Ovary (tissue), 7 donors: ENCODE measurements at regions not wholly inside any gene's neighbourhood (a gene's known extent, or its start where the extent isn't known, plus 50 kb on each side); places are given as distances from the start of the nearest gene placed in this dataset.

Source experiments
- DNase-seq, 5 donors: peaks; one replicate each; pipeline ENCODE4 v3.0.0-alpha.2; 2019 to 2020
- H3K27ac ChIP-seq, 2 donors: fragments of 200-600 bp; one replicate each; pipeline versions ENCODE4 v1.5.1 to v1.8.0; 2019 to 2022
- H3K27me3 ChIP-seq: fragments of 200-600 bp; one replicate; pipeline ENCODE4 v1.8.0; 2022
- H3K36me3 ChIP-seq: fragments of 200-600 bp; sonication (generic); one replicate; pipeline ENCODE4 v1.5.1; 2019
- H3K4me1 ChIP-seq: one replicate; pipeline ENCODE4 v1.8.1; 2013; ENCODE audit warnings: mild to moderate bottlenecking, moderate library complexity; ENCODE audit not compliant: insufficient read depth
- H3K4me3 ChIP-seq: fragments of 200-600 bp; sonication (generic); one replicate; pipeline ENCODE4 v1.5.1; 2017
- H3K9me3 ChIP-seq, 2 donors: fragments of 200-600 bp in 1 of 2; sonication (generic) in 1 of 2; one replicate each; pipeline versions ENCODE4 v1.5.1 to v1.8.1; 2013 to 2019; ENCODE audit warnings: mild to moderate bottlenecking in 1 of 2, moderate library complexity in 1 of 2
- EP300 ChIP-seq: sonication (generic); formaldehyde crosslinking; IDR thresholded peaks from one replicate; pipeline ENCODE4 v1.6.1; 2017; ENCODE audit warnings: antibody characterized with exemption
- POLR2A ChIP-seq: fragments of 450-650 bp; IDR thresholded peaks from one replicate; pipeline ENCODE4 v1.6.1; 2017; ENCODE audit warnings: antibody characterized with exemption, mild to moderate bottlenecking, moderate library complexity
- WGBS, 3 donors: extraction: QIAGEN DNeasy Blood & Tissue Kit in 1 of 3; methylation state at CpG; one replicate each; pipeline versions ENCODE4 v1.1.5 to v1.1.7; 2013 to 2017; 5-methylcytosine and 5-hydroxymethylcytosine counted together
- intact Hi-C, 4 donors: fragments of 100-400 bp; cut with DNase I; formaldehyde crosslinking; loops; one replicate each; pipeline versions ENCODE4 v1.11.0 to v1.15.1; 2022 to 2023
- TF ChIP-seq, protein P1 (sequence below), 3 donors: fragments of 450-650 bp in 2 of 3; fragments of 200-600 bp in 1 of 3; IDR thresholded peaks; one replicate each; pipeline versions ENCODE4 v1.5.1 to v1.8.0; 2016 to 2022; ENCODE audit warnings: antibody characterized with exemption in 3 of 3, mild to moderate bottlenecking in 1 of 3
- donor health status: DM: no; HTN: no; CAD: no; lungs with moderate emphysema.
- donor health status: DM: no; HTN: no; CAD: no.
- donor health status: Bipolar disorder and iron deficiency.
- donor health status: DM: no; HTN: no; CAD: no.
- donor health status: DM: yes; HTN: yes; CAD: no.

DNA sequence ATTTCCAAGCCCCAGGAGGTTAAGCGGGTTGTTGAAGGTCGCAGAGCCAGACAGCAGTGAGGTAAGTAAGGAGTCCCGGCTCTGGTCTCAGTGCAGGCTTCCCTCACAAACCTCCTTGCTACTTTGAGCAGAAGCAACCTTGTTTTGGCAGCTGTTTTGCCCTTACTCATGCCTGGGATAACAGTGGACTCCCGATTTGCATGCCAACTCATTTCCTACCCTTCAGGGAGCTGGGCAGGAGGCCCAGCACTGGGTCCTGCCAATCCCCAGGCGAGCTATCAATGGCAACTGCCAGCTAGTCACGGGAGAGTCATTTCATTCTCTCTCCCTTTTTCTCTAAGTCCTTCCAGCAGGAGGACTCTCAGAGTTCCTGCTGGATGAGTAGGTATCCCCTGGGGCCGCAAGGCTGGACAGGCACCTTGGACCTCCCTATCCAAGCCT, 72.0 kb upstream of the KSR1 start:
- no peak for DNase-seq
- Histone ChIP-seq H3K9me3 (no peaks in the 10 kb centered on the region), H3K27ac (no peak overlapping the region), H3K4me3 (no peak overlapping the region), H3K36me3 (no peaks in the 10 kb centered on the region), H3K27me3 (no peaks in the 10 kb centered on the region), H3K4me1 (peaks cover 7% of the 10 kb centered on the region)
- TF ChIP-seq EP300: no peak
- no peak for TF ChIP-seq POLR2A
- TF ChIP-seq, protein P1, sequence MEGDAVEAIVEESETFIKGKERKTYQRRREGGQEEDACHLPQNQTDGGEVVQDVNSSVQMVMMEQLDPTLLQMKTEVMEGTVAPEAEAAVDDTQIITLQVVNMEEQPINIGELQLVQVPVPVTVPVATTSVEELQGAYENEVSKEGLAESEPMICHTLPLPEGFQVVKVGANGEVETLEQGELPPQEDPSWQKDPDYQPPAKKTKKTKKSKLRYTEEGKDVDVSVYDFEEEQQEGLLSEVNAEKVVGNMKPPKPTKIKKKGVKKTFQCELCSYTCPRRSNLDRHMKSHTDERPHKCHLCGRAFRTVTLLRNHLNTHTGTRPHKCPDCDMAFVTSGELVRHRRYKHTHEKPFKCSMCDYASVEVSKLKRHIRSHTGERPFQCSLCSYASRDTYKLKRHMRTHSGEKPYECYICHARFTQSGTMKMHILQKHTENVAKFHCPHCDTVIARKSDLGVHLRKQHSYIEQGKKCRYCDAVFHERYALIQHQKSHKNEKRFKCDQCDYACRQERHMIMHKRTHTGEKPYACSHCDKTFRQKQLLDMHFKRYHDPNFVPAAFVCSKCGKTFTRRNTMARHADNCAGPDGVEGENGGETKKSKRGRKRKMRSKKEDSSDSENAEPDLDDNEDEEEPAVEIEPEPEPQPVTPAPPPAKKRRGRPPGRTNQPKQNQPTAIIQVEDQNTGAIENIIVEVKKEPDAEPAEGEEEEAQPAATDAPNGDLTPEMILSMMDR (IDR thresholded peaks at IDR 0.05): no peak
- intact Hi-C loops: no loop called here
- WGBS, 3 donors: 19 to 23% (median 21%) methylated on average over 7 of the region's 7 CpGs

DNA sequence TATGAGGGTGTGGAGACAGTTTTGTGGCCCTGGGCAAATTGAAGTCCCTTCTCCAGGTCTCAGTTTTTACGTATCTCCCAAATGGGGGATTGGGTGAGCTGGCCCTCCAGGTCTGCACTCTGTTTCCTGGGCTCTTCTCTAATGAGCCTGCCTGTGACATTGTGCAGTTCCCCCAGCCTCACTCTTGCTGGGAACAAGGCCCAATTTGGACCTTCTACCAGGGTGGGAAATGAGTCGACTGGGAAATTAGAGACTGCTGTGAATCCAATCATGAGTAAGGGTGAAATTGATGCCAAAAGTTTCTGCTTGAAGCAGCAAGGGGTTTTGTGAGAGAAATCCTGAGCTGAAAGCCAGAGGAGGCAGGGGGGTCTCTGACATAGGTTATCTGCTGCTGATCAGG, 71.5 kb upstream of the KSR1 start:
- Histone ChIP-seq H3K4me3 (no peak overlapping the region), H3K36me3 (no peaks in the 10 kb centered on the region), H3K27ac (no peak overlapping the region), H3K4me1 (peaks cover 7% of the 10 kb centered on the region), H3K27me3 (no peaks in the 10 kb centered on the region), H3K9me3 (no peaks in the 10 kb centered on the region)
- intact Hi-C loops: no loop called here
- no peak for DNase-seq
- TF ChIP-seq, protein P1 (IDR thresholded peaks at IDR 0.05): no peak
- TF ChIP-seq POLR2A (no peak), EP300 (no peak)
- WGBS, 3 donors: 66 to 74% (median 70%) methylated on average over 2 of the region's 2 CpGs

DNA sequence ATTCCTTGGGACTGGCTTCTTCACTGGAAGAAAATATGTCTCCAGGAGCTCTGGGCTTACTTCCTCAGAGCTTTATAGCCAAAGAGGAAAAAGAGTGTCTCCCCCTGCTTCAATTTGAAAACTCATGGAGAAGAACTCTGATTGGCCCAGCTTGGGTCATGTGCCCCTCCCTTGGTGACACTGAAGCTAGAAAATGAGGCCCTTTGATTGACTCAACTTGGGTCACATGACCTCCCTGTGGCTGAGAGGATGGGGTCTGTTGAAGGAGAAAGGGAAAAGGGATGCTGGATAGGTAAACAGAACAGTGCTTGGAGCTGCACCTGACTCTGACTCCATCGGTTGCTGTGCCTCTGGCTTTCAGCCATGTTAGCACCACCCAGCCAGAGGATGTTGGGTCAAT, 70.6 kb upstream of the KSR1 start:
- H3K27me3 ChIP-seq: no peaks in the 10 kb centered on the region
- DNase-seq: no peak
- intact Hi-C loops: no loop called here
- no peaks in the 10 kb centered on the region for H3K36me3 ChIP-seq
- TF ChIP-seq EP300 (no peak), POLR2A (no peak)
- TF ChIP-seq, protein P1 (IDR thresholded peaks at IDR 0.05): no peak
- no peak overlapping the region for H3K4me3 ChIP-seq
- H3K27ac ChIP-seq: no peak overlapping the region
- H3K9me3 ChIP-seq: no peaks in the 10 kb centered on the region
- H3K4me1 ChIP-seq: peaks cover 3% of the 10 kb centered on the region
- 77 to 95% (median 80%) methylated on average over 1 of the region's 1 CpG for WGBS, 3 donors

DNA sequence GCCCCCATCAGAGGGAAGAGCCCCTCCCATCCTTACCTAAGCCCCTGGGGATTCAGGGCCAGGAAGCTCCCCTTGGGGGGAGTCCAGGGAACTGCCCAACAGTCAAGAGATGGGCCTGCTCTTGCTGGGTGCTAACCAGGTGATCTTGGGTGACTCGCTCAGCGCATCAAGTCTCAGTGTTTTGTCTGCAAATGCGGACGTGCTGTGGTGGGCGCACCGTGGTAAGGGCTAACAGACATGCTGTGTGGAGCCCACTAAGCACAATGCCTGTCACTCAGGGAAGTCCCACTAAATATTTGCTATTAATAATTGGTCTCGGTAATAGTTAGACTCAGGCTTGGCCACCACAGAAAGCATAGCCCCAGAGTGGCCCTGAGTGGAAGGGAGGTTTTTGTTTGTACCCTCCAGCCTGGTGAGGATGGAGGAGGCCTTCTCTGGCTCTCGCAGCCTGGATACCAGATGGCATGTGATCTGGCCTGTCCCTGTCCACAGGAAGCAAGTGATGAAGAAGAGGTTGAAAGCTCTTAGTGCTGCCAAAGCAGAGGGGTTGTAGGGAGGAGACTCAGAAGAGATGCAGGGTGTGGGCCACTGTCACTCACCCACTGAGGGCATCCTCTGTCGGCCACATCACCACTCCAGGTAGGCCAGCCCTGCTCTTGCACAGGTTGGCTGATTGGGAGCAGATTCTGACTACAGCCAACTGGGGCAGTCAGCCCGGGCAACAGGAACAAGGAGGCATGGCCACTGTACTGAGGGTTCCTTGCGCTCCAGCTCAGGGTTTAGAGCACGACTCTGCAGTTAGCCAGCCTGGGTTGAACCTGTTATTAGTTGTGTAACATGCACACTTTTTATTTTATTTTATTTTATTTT, 69.8 kb upstream of the KSR1 start:
- H3K27me3 ChIP-seq: no peaks in the 10 kb centered on the region
- DNase-seq: no peak
- TF ChIP-seq EP300 (no peak), POLR2A (no peak)
- TF ChIP-seq, protein P1 (IDR thresholded peaks at IDR 0.05): no peak
- H3K27ac ChIP-seq: no peak overlapping the region
- no peaks in the 10 kb centered on the region for H3K9me3 ChIP-seq
- H3K36me3 ChIP-seq: no peaks in the 10 kb centered on the region
- 89 to 93% (median 92%) methylated on average over 12 of the region's 12 CpGs for WGBS, 3 donors
- no peak overlapping the region for H3K4me3 ChIP-seq
- H3K4me1 ChIP-seq: peaks cover 2% of the 10 kb centered on the region
- intact Hi-C loops: no loop called here
